Suppressor macrophage (primary cell): ENCODE measurements at regions not wholly inside any gene's neighbourhood (a gene's known extent, or its start where the extent isn't known, plus 50 kb on each side); places are given as distances from the start of the nearest gene placed in this dataset.

Experiments used
- DNase-seq, 4 experiments: peaks; one replicate each; pipeline ENCODE4 v3.0.0-alpha.2; 2020 to 2022

GRCh38 chr15:47289656-47290055 lies 427.6 kb upstream of the SEMA6D start:
- no peak for DNase-seq

GRCh38 chr15:47291767-47292166 lies 425.5 kb upstream of the SEMA6D start:
- DNase-seq = no peak

DNA sequence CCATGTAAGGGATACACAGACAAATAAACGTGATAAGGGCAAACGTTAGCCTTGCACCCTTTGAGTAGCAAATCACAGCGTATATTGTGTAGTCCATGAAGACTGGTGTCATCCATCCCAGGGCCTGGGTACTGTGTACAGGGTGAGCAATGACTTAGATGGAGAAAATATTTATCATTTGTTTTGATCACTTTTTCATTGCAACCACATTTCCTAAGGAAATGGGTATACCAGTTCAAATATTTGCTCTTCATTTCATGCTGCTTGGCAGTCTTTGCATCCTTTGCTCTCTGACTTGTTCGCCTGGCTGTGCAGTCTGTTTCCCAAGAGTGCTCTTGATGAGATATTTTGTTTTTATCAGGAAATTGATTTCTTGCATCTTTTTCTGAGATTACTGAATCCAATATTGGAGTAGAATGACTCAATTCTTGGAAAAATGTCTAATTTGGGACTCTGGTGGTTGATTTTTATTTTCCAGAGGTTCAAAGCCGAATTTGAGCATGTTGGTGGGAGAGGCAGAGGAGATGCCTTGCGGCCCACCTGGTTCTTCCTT lies 424.6 kb upstream of the SEMA6D start:
- DNase-seq = no peak

DNA sequence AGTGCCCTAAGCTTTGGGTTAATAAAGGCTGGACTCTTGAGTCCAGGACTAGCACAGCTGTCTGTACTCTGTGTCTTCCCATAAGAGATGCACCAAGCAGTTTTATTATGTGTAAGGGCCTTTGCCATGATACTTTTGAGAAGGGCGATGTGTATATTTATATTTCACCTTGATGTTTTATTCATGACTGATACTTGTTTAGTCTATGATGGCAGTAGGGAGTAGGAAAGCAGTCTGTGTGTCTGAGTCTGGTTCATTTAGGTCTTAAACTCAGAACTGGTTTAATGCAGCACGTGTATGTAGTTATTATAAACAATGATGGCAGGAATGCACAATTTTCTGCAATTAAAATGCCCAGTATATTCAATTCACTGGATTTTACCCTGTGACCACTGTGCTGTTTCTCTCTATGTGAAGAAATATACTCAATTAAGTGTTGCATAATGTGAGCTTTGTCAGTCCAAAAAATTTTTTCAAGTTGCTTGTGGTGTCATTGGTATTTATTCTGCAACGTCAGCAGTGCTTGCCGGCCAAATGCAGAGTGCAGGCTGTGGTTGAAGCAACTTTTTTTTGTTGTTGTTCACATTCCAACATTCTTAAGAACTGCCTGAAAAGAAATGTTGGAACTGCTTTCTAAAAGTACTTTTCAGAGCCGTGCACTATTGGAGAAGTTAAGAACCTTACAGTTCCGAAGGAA lies 423.7 kb upstream of the SEMA6D start:
- DNase-seq = no peak

GRCh38 chr15:47294765-47295259 lies 422.5 kb upstream of the SEMA6D start:
- DNase-seq = no peak

- DNase-seq = no peak
Observed at GRCh38 chr15:47296881-47297280, 420.4 kb upstream of the SEMA6D start.

- no peak for DNase-seq
Observed at GRCh38 chr15:47299846-47300434, 417.4 kb upstream of the SEMA6D start.

DNA sequence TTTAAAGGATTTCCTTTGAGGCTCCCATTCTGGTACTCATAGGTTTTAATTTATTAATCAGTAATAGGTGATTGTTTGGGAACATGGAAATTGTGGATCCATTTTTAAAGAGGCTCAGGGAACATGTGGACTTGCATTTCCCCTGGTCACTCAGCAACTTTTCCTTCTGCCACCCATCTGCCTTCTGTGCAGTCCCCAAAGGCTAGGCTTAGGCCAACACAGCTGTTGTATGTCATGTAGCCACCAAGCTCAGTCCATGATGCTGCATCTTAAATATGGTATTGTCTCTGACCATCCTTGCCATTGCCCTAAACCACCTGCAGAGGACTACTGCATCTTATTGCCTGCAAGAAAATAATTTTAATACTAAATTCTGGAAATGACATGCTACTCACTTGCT lies 416.7 kb upstream of the SEMA6D start:
- DNase-seq = no peak

DNA sequence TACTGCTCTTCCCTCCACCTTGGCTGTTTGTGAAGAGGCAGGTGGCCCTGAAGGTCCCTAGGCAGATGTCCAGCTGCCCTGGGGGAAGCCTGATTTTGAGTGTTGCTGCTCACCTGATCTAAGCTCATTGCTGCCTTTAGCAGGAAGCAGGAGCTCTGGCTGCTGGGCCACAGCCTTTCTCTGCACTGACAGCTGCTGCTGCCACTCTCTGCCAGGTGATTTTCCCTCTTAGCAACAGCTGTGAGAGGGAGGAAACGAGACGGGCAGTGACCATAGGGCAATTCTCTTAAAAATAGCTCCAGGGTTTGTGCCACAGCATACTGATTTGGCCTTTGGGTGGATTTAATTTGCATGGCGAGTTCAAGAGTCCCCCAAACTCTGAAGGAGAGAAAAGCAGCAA lies 415.8 kb upstream of the SEMA6D start:
- DNase-seq = no peak

- DNase-seq = no peak
Observed at GRCh38 chr15:47304656-47305055, 412.6 kb upstream of the SEMA6D start.

DNA sequence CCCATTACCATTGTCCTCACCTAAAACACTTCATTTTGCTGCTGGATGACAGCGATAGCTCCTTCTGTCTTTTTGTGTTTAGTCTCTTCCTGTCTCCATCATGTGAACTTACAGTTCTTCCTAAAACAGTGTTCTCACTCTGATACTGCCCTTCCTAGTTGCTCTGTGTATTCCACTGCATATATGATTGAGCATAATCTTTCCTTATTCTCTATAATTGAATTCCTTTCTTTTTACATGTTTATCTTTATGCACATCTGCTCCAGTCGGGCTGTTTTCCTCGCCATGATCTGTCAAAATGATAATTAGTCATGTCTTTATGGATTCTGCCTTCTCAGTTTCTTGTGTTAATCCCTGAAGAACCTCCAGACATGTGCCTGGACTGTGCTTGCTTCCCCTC lies 405.1 kb upstream of the SEMA6D start:
- DNase-seq = no peak

DNA sequence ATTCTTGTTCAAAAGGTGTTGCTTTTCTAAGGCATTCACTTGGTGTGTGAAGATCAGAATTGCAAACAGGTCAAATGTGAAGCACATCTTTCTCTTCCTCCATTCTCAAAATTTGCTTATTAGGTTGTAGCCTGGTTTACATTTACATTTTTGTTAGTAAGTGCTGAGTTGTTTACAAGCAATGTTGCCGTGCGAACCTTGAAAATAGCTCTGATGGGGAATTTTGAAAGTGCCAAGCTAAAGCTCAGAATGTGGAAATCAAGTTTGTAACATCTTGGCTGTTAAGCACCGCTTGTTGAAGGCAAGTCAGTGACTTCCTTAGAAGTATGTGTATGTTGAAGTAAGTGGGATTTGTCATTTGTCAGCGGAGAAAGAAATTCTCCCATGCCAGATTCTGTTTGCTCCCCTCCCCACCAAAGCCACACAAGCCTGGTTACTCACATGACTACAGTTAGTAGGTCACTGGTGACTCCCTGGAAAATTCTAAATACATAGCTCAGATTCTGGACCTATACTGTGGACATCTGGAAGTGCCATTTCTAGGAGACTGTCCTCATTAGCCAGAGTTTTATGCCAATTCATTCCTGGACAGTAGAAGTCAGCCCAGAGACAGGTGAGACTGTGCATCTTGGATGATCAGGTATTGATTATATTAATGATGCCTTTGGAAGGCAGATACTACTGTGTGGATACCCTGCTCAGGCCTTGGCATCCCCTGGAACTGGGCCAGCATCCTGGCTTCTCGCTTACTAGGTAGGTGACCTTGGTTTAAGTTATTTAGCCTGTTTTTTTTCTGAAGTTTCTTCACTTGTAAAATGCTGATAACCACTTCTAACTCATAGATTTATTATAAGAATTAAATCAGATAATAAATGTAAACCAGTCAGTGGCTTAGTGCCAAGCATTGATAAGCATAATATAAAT lies 390.6 kb upstream of the SEMA6D start:
- DNase-seq = no peak

DNA sequence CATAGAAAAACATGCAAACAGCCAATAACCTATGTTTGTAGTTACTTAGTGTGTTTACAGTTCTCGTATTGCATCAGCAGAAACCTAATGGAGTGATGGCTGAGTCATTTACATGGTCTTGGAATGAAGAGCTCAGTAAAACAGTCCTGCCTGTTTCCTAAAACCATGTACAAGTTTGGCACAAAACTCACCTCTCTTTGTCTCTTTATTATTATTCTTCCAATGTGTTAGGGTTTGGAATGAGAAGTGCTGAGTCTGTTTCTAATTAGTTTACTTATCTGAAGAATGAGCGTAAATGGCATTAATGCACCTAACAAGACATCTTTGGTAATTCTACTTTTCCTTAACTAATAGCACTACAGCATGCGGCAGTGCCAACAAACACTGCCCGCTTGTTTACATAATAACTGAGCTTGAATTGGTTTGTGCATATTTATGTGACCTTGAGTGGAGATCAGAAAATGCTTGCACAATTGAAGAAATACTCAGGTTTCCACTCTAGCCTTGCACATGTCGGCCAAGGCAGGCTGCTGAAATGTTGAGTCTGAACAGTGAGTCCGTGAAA lies 385.4 kb upstream of the SEMA6D start:
- DNase-seq = no peak

DNA sequence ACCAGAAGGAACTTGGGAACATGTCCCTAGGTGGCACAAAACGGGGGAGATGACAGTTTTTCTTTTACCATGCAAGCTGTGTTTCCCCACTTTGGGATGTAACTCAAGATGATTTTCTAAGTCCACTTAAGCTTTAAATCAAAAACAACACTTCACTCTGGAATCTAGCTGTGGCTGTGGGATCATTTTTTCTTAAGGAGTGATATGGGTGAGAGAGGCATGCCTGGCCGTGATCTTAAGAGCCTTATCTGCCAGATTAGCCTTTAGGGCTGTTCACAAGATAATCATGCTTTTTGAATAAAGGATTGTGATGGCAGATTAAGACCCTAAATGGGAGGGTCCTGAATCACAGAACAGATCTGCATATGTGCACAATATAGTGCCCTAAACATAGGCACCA lies 384.8 kb upstream of the SEMA6D start:
- DNase-seq = no peak

GRCh38 chr15:47333734-47334133 lies 383.6 kb upstream of the SEMA6D start:
- DNase-seq = no peak

- DNase-seq = no peak
Observed at GRCh38 chr15:47334805-47335535, 382.3 kb upstream of the SEMA6D start.

DNA sequence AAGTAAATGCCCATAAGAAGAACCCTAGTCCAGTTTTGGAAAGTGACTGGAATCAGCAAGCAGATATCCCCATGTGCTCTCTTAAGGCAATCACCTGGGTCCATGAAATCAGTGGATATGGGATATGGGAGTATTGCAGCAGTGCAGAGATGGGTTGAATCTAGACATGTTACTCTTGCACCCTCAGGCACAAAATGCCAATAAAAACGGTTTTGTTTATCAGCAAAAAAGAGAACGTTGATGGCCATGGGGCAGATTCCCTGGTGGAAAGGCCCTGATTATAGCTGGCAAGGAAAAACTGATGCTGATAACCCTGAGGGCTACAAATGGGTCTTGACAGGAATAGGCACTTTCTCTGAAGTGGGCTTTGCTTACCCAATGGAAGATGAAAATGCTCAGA lies 380.2 kb upstream of the SEMA6D start:
- no peak for DNase-seq

DNA sequence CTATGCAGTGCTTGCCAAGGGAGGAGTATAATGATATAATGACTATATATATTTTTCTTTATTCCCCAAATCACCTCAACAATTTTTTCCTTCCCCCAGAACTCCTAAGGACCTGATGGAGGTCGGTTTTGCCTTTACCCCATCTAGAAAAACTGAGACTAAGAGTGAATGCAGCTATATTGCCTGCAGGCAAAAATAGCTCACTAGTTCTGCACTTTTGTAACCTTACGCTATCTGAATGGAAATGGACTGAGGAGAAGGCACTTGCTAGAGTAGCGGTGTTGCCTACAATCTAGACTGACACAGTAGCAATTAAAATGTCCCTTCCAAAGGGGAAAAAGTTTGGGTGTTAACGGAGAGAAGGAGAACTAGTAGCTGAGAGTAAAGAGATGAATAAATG lies 379.5 kb upstream of the SEMA6D start:
- no peak for DNase-seq

DNA sequence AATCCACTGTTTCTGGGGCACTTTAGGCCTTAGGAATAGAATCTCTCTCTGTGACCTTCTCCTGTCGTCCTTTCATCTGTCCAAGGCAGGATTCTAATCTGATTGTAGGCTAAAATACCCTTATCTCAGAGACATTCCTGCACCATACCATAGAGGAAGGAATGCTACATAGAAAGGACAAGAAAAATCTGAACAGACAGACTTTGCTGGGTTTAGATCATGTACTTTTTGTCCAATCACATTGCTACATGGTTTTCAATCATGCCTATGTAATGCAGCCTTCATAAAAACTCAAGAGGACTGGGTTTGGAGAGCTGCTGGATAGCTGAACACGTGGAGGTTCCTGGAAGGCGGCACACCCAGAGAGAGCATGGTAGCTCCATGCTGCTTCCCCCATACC lies 378.5 kb upstream of the SEMA6D start:
- DNase-seq = no peak

- no peak for DNase-seq
Observed at GRCh38 chr15:47339800-47340570, 377.3 kb upstream of the SEMA6D start.

DNA sequence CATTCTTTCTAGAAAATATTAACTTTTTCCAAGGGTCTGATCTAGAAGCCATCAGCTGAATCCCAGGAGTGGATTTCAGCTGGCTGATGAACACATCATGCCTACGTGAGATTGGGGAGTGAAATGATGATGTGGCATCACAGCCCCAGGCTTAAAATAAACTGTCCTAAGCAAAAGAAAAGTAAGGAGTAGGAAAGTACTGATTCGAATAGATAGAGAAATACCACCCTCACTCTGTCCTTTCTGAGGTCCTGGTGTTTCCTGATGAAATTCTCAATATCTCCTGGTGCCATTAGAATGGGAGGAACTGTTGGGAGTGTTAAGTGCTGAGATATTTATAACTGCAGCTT lies 376.8 kb upstream of the SEMA6D start:
- no peak for DNase-seq
